ENCODE measurements at regions not wholly inside any gene's neighbourhood (a gene's known extent, or its start where the extent isn't known, plus 50 kb on each side); places are given as distances from the start of the nearest gene placed in this dataset.

GRCh38 chr6:133587546-133588160 lies 301.3 kb upstream of the TCF21 start (continued):
- TF ChIP-seq, protein P1, sequence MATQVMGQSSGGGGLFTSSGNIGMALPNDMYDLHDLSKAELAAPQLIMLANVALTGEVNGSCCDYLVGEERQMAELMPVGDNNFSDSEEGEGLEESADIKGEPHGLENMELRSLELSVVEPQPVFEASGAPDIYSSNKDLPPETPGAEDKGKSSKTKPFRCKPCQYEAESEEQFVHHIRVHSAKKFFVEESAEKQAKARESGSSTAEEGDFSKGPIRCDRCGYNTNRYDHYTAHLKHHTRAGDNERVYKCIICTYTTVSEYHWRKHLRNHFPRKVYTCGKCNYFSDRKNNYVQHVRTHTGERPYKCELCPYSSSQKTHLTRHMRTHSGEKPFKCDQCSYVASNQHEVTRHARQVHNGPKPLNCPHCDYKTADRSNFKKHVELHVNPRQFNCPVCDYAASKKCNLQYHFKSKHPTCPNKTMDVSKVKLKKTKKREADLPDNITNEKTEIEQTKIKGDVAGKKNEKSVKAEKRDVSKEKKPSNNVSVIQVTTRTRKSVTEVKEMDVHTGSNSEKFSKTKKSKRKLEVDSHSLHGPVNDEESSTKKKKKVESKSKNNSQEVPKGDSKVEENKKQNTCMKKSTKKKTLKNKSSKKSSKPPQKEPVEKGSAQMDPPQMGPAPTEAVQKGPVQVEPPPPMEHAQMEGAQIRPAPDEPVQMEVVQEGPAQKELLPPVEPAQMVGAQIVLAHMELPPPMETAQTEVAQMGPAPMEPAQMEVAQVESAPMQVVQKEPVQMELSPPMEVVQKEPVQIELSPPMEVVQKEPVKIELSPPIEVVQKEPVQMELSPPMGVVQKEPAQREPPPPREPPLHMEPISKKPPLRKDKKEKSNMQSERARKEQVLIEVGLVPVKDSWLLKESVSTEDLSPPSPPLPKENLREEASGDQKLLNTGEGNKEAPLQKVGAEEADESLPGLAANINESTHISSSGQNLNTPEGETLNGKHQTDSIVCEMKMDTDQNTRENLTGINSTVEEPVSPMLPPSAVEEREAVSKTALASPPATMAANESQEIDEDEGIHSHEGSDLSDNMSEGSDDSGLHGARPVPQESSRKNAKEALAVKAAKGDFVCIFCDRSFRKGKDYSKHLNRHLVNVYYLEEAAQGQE (IDR thresholded peaks at IDR 0.05), result no peak

DNA sequence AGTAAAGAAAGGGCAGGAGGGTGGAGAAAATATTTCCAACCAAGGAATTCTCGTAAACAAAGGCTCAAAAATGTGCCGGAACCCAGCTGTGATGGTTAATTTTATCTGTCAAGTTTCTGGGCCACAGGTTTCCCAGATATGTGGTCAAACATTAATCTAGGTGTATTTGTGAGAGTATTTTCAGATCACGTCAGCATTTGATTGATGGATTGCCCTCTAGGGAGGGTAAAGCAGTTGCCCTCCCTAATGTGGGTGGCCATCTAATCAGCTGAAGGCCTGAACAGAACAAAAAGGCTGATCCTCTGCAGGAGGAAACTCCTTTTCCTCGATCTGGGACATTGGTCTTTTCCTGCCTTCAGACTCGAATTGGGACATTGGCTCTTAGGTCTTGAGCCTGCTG lies 298.7 kb upstream of the TCF21 start:
- TF ChIP-seq YY1 (IDR thresholded peaks at IDR 0.05), result no peak
- TF ChIP-seq HNF4G (IDR thresholded peaks at IDR 0.05), result no peak
- TF ChIP-seq, protein P2, sequence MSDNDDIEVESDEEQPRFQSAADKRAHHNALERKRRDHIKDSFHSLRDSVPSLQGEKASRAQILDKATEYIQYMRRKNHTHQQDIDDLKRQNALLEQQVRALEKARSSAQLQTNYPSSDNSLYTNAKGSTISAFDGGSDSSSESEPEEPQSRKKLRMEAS (IDR thresholded peaks at IDR 0.05), result no peak
- TF ChIP-seq FOXA2 (IDR thresholded peaks at IDR 0.05), result no peak
- TF ChIP-seq FOXA1 (IDR thresholded peaks at IDR 0.05), result no peak
- H3K9me3 ChIP-seq (ENCODE audit: control insufficient read depth in 4 of 4, low read length in 3 of 4), result no peaks in the 10 kb centered on the region
- H3K4me1 ChIP-seq (ENCODE audit: control insufficient read depth in 4 of 4, insufficient read depth in 4 of 4, low read length in 3 of 4), result no peaks in the 10 kb centered on the region
- 57% methylated on average over 5 of the region's 5 CpGs for WGBS
- peaks cover 0 to 11% (median 0%) of the 10 kb centered on the region in 4 donors for H3K27me3 ChIP-seq (ENCODE audit: control insufficient read depth in 4 of 4, insufficient read depth in 4 of 4, low read length in 3 of 4)
- H3K9ac ChIP-seq (ENCODE audit: low read depth in 1 of 2, low read length in 2 of 2), result no peak overlapping the region
- H3K4me3 ChIP-seq (ENCODE audit: low read depth in 1 of 3, low read length in 3 of 3), result no peak overlapping the region
- no peak for DNase-seq (ENCODE audit: low spot score)
- H3K36me3 ChIP-seq (ENCODE audit: control insufficient read depth in 4 of 4, insufficient read depth in 3 of 4, low read depth in 1 of 4, low read length in 3 of 4), result no peaks in the 10 kb centered on the region
- H3K27ac ChIP-seq (ENCODE audit: low read depth in 1 of 2, low read length in 2 of 2), result no peak overlapping the region

- no peak for DNase-seq (ENCODE audit: low spot score)
- WGBS, result 76% methylated on average over 3 of the region's 3 CpGs
- Histone ChIP-seq H3K9me3 (ENCODE audit: control insufficient read depth in 4 of 4, low read length in 3 of 4) (no peaks in the 10 kb centered on the region), H3K27me3 (ENCODE audit: control insufficient read depth in 4 of 4, insufficient read depth in 4 of 4, low read length in 3 of 4) (peaks cover 0 to 11% (median 0%) of the 10 kb centered on the region in 4 donors), H3K9ac (ENCODE audit: low read depth in 1 of 2, low read length in 2 of 2) (no peak overlapping the region), H3K27ac (ENCODE audit: low read depth in 1 of 2, low read length in 2 of 2) (no peak overlapping the region), H3K36me3 (ENCODE audit: control insufficient read depth in 4 of 4, insufficient read depth in 3 of 4, low read depth in 1 of 4, low read length in 3 of 4) (no peaks in the 10 kb centered on the region), H3K4me3 (ENCODE audit: low read depth in 1 of 3, low read length in 3 of 3) (no peak overlapping the region), H3K4me1 (ENCODE audit: control insufficient read depth in 4 of 4, insufficient read depth in 4 of 4, low read length in 3 of 4) (no peaks in the 10 kb centered on the region)
- TF ChIP-seq RAD21 (IDR thresholded peaks at IDR 0.05), result no peak
- TF ChIP-seq, protein P2 (IDR thresholded peaks at IDR 0.05), result no peak
Measured at GRCh38 chr6:133590814-133591213, 298.1 kb upstream of the TCF21 start.

DNA sequence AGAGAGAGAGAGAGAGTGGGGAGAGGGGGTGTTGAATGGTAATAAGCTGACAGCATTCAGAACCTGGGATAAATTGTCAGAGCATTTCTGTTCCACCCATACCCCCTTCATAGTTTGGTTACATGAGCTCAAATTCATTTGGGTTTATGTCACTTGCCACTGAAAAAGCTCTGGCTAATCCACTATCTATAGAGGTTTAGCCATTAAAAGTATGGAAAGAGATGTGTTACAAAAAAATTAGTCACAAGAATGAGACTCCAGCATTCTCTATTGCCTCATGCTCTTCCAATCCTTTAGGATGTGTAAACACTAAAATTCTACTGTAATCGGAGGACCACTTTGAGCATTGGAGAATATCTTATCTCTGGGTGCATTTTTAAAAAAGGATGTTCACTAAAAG lies 297.6 kb upstream of the TCF21 start:
- 57% methylated on average over 1 of the region's 1 CpG for WGBS
- Histone ChIP-seq H3K27ac (ENCODE audit: low read depth in 1 of 2, low read length in 2 of 2) (no peak overlapping the region), H3K36me3 (ENCODE audit: control insufficient read depth in 4 of 4, insufficient read depth in 3 of 4, low read depth in 1 of 4, low read length in 3 of 4) (no peaks in the 10 kb centered on the region), H3K4me1 (ENCODE audit: control insufficient read depth in 4 of 4, insufficient read depth in 4 of 4, low read length in 3 of 4) (no peaks in the 10 kb centered on the region), H3K27me3 (ENCODE audit: control insufficient read depth in 4 of 4, insufficient read depth in 4 of 4, low read length in 3 of 4) (peaks cover 0 to 11% (median 0%) of the 10 kb centered on the region in 4 donors), H3K9ac (ENCODE audit: low read depth in 1 of 2, low read length in 2 of 2) (no peak overlapping the region), H3K9me3 (ENCODE audit: control insufficient read depth in 4 of 4, low read length in 3 of 4) (no peaks in the 10 kb centered on the region), H3K4me3 (ENCODE audit: low read depth in 1 of 3, low read length in 3 of 3) (no peak overlapping the region)
- DNase-seq (ENCODE audit: low spot score), result no peak
- TF ChIP-seq HNF4G (IDR thresholded peaks at IDR 0.05), result no peak
- no peak for TF ChIP-seq FOXA2 (IDR thresholded peaks at IDR 0.05)
- TF ChIP-seq TAF1 (conservative IDR thresholded peaks at IDR 0.05), result no peak
- no peak for TF ChIP-seq FOXA1 (IDR thresholded peaks at IDR 0.05)
- TF ChIP-seq, protein P2 (IDR thresholded peaks at IDR 0.05), result no peak
- TF ChIP-seq NR2F2 (IDR thresholded peaks at IDR 0.05), result no peak
- TF ChIP-seq, protein P3, sequence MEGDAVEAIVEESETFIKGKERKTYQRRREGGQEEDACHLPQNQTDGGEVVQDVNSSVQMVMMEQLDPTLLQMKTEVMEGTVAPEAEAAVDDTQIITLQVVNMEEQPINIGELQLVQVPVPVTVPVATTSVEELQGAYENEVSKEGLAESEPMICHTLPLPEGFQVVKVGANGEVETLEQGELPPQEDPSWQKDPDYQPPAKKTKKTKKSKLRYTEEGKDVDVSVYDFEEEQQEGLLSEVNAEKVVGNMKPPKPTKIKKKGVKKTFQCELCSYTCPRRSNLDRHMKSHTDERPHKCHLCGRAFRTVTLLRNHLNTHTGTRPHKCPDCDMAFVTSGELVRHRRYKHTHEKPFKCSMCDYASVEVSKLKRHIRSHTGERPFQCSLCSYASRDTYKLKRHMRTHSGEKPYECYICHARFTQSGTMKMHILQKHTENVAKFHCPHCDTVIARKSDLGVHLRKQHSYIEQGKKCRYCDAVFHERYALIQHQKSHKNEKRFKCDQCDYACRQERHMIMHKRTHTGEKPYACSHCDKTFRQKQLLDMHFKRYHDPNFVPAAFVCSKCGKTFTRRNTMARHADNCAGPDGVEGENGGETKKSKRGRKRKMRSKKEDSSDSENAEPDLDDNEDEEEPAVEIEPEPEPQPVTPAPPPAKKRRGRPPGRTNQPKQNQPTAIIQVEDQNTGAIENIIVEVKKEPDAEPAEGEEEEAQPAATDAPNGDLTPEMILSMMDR (IDR thresholded peaks at IDR 0.05; ENCODE audit: low read depth, low read length, missing input control), result no peak
- no peak for TF ChIP-seq HNF4A (conservative IDR thresholded peaks at IDR 0.05)
- TF ChIP-seq RXRA (IDR thresholded peaks at IDR 0.05), result no peak
- TF ChIP-seq, protein P4, sequence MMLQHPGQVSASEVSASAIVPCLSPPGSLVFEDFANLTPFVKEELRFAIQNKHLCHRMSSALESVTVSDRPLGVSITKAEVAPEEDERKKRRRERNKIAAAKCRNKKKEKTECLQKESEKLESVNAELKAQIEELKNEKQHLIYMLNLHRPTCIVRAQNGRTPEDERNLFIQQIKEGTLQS (IDR thresholded peaks at IDR 0.05), result no peak
- TF ChIP-seq ZBTB33 (IDR thresholded peaks at IDR 0.05), result no peak
- no peak for TF ChIP-seq SP1 (IDR thresholded peaks at IDR 0.05)
